GM18498 (cell line): ENCODE measurements at regions not wholly inside any gene's neighbourhood (a gene's known extent, or its start where the extent isn't known, plus 50 kb on each side); places are given as distances from the start of the nearest gene placed in this dataset.
"Not testable (repeated sequence)": the region's sequence is repeated elsewhere in the genome, so short reads cannot be mapped to it uniquely, and the experiment has no call there.

Experiments used
- ATAC-seq: cut with Tn5 transposase; IDR thresholded peaks from one replicate; pipeline ENCODE4 v1.9.1; 2021; ENCODE audit warnings: mild to moderate bottlenecking, moderate library complexity; ENCODE audit not compliant: unreplicated experiment

DNA sequence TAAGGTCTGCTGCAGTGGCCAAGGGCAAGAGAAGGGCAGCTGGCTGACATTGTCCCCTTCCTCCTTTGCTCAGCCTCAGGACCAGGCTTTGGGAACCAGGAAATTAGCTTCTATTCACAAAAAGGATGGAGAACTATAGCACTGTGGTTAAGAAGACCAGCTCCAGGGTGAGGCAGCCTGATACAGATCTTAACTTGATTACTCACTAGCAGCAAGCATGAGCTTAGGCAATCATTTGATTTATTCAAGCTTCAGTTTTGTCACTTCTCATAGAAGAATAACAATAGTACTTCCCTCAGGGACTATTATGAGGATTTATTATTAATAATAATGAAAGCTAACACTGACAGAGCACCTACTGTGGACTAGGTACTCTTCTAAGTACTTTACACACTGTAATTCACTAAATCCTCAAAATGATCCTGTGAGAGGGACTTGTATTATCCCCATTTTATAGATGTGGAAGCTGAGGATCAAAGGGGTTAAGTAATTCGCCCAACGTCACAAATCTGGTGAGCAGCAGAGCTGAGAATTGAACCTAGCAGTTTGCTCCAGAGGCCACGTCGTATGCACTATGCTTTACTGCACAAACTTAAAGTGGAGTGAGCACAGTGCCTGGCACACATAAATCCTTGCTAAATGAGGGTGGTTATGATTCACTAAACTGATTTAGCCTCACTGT lies 130.4 kb upstream of the PAK3 start:
- no peak for ATAC-seq

DNA sequence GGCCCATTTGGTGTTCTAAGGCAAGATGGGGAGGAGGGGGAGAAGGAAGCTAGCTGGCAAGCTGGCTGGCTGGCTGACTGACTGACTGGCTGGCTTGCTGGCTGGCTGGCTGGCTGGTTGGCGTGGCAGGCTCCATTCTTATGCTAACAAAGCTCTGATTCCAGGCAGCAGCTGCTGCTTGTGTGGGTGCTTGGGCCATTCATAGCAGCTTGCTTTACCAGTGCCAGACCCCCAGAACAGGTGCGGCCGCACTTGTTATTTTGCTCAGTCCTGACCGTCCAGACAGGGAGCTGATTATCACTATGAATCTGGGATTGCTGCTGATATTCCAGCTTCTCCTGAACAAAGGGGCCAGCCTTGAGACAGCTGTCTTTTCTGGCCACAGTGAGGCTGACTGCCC lies 131.2 kb upstream of the PAK3 start:
- no peak for ATAC-seq

DNA sequence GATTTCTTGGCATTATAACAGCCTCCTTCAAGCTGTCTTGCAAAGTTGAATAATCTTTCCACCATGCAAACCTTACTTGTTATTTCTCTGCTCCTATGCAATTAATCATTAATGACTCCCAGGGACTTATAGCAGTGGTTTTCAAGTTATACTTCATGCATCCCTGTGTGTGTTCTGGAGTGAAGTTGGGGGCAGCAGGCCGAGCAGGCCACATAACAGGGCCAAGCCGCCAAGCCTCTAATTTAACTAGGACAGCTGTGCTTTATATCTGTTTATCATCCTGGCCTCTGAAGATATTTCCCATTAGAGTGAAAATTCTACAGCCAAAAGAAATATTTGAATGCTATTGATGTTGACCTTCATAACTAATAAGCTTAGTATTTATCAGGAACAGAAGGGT lies 133.5 kb upstream of the PAK3 start:
- no peak for ATAC-seq

DNA sequence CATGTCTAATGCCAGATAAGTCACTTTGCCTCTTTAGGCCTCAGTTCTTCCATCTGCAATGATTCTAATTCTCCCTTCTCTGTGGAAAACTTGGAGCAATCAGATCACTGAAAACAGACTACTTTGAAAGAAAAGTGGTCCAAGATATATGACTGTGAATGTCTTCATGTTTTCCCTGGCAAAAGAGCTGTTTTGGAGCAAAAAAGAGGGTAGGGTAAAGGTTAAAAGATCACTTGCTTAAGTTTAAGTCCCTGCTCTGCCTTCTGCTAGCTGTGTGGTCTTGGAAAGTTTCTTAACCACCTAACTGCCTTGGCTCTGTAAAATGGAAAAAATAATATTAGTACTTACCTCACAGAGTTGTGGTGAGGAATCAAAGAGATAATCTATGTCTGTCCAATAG lies 140.3 kb upstream of the PAK3 start:
- ATAC-seq = no peak

DNA sequence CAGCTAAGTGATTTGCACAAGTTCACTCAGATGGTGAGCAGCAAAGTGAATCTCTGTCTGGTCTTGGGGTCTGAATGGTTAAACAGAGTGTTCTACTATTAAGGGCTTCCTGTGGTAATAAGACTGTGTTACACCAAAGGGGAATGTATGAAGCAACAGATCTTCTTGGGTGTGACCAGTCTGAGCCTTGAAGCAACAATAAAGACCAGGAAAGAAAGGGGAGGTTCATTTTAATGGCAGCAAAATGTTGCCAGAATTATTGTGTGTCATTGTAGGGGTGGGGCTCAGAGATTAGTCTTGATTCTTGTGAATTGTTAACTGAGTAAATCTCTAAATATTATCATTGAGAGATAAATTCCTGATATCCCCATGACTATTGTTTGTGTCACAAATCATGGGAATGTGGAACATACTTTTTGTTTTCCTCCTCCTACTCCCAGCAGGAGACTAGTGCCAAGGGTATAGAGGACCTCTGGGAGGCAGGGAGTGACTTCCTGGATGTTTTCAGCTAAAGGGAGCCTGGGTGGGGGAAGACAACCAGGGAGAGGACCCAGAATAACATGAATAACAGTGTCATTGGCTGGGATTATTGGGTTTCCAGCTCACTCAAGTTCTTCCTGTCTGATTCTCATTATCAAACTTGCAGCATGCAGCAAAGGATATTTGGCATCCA lies 141.4 kb upstream of the PAK3 start:
- no peak for ATAC-seq

DNA sequence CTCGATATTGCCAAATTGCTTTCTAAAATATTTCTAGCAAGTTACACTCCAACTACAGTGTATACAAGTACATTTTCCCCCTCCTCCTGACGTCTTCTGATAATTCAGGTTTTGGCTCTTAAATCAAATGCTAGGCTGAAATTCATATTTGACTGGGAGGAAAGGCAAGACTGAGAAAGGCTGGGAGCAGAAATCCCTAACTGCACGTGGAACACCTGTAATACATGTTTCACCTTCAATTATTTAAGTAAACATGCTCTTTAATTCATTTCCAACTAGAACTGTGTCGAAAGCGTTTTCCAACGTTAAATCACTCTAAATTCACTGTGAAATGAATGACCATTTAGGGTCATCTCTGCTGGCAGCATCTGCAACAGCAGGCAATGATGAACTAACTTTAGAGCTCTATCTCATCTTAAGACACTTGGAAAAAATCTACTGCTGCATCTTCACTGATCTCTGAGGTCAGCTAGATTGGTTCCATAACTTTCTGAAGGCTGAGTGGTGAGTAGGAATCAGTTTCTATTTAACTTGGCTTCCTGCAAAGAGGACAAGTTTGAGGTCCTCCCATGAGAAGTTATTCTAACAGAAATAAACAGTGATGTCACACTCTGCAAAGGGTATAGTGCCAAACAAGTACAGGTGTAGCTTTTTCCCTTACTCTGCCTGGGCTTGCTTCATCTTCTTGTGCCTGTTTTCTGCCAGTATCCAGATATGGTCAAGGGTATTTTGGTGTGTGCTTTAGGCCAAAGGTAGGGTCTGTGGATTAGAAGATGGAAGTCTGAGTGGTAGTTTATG lies 144.3 kb upstream of the PAK3 start:
- no peak for ATAC-seq

DNA sequence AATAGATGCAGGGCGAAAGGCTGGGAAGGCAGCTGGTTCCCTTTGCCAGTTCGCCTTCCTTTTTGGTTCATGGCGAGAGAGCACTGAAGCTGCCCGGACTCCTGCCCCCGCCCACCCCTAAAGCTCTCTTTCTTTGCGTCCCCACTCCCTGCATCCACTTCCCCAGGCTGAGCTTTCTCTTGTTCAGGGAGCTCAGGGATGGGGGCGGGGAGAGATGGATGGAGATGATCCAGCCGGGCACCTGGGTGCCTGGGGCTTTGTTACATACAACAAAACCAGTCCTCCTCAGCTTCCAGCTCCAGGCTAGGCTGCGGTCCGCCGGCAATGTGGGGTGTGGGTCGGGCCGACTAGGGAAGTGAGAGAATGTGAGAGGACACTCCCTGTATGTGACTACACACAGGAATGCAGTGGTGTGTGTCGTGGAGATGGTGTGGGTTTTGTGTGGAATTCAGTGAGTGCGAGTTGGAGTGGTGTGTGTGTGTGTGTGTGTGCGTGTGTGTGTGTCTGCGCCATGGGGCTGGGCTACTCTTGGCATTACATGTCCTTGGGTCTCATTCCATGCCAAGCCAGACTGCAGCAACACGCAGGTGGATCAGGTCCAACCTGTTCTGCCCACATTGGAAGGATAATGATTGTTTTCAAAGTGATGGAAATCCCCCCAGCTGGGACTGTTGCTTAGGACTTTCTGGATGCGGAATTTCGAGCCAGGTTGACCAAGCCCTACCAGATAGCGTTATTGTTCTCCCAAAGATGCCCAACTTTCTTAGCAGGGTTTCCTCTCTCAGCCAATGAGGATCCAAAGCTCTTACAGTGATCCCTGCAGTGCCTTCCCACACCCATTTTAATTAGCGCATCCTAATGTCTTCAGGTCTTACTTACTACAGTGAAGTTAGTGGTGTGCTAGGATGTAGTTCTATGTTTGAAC lies 149.4 kb upstream of the CHRDL1 start:
- no peak for ATAC-seq

DNA sequence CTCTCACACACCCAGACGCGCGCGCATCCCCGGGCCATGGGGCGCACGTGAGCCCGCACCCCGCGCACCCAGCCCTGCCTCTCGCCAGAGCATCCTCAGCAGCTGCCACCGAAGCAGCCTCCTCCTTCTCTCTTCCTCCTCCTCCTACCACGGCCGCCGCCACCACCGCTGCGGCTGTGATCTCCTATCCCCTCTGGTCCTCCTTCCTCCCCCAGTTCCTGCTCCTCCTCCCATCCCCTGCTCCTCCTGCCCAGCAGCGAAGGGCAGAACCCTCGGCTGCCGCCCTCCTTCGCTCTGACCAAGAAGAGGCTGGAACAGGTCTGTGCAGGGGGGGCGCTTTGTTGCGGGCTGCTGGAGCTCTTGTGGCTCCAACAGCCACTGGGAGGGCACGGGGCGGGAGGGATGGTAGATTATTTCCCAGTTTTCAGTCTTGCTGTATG lies 148.7 kb upstream of the CHRDL1 start:
- no peak for ATAC-seq

DNA sequence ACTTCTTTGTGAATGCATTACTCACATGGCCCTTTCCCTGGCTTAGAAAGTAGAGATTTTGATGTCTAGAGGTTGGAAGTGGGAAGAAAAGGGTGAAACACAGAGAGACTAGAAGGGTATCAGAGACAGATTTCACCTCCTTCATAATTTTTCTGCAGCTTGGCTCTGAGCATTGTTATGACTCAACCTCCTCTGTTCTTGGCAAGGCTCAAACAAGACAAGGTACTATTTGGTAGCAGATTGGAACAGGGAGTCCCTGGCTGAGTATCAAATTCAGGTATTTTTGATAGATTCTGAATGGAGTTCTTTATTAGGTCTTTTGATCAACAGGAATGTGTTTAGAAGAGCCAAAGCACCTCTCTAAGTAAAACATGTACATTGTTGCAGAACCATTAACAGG lies 146.3 kb upstream of the CHRDL1 start:
- ATAC-seq = no peak

DNA sequence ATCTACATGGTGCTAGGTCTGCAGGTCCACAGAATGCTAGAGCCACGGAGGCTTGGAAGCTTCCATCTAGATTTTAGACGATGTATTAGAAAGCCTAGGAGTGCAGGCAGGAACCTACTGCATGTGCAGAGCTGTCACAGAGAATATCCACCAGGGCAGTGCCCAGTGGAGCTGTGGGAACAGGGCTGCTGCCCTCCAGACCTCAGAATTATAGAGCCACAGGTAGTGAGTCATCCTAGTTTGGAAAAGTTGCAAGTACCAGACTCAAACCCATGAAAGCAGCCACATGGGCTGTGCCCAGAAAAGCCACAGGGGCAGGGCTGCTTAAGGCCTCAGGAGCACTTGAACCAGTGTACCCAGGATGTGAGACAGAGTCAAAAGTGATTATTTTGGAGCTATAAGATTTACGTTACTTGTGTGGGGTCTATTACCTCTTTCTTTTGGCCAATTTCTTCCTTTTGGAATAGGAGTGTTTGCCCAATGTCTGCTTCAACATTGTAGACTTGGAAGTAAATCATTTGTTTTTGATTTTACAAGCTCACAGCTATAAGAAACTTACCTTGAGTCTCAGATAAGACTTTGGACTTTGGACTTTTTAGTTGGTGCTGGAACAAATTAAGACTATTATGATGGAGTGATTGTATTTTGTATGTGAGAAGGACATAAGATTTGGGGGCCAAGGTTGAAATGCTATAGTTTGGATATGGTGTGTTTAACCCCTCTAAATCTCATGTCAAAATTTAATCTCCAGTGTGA lies 143.5 kb upstream of the CHRDL1 start:
- ATAC-seq = no peak

DNA sequence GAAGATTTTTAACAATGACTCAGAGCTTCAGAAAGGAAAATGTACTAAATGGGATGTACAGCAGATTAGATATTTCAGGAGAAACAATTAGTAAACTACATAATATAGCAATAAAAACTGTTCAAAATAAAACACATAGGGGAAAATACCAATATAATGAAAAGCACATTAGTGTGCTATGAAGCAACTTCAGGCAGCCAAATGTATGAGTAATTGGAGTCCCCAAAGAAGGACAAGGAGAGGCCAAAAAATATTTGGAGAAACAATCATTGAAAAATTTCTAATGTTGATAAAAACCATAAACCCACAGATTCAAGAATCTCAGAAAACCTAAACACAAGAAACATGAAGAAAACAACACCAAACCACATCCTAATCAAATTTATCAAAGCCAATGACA lies 129.3 kb upstream of the CHRDL1 start:
- no peak for ATAC-seq

DNA sequence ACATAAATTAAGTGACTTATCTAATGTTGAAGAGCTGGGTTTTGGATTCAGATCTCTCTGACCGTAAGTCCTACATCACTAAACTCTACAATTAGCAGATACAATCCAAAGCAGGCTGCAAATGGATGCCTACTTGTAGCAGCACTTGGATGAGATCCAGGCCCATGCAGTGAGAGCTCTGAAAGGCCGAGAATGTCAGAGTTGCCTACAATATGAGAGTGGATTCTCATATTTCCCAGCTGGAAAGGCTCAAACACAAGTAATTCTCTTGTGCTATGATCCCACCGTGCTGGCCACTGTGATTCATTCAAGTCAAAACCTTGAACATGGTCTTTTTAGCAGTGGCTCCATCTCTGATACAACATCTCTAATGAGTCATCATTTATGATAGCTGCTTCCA lies 125.4 kb upstream of the CHRDL1 start:
- ATAC-seq = no peak

DNA sequence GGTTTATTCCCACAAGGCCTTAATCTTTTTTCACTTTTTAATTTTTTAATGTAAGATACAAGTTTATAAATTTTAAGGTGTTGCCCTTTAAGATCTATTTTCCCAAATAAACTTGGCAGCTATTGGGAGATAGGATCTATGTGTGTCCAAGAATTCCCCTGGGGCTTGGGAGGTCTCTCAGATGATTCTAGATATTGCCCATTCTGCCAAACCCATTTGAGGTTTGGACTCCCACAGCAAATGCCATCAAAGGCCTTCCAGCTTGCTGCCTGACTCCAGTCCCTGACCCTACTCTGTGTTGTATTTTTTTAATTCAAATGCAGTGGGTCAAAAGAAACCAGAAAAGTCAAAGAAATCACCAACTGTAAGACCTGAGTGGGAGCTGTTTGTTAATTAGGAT lies 120.0 kb upstream of the CHRDL1 start:
- no peak for ATAC-seq

DNA sequence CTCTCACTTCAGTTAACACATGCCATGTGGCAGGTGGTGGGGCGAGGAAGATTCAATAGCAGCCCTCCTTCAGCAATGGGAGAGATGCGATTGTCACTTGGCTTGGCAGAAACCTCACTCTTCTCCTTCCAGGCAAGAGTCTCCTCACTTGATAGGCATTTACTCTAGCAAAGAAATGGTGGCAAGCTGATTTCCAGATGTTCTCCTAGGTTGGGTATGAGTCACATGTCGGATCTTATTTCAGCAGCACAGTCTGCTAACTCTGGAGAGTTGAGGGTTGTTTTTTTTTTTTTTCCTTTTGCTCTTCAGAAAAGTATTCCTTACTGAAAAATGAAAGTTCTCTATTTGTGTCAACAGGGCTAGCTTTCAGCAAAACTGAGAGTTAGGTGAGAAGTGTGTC lies 119.5 kb upstream of the CHRDL1 start:
- no peak for ATAC-seq

DNA sequence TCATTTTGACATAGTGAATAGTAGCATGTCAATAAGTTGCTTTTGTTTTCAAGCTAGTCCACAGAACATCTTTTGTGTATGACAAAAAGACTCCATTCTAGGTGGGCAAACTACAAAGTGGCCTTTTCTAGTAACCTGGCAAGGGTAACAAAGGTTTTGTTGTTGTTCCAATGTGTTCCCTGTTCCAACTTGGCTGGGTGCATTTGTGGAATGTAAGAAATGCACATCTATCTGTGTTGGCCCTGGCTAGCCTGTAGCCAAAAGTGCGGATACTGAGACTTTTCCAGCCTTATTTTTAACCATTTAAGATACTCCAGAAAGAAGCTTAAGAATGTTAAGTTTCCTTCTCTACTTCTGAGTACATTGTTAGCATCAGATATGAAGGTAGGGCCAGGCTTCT lies 118.7 kb upstream of the CHRDL1 start:
- no peak for ATAC-seq

DNA sequence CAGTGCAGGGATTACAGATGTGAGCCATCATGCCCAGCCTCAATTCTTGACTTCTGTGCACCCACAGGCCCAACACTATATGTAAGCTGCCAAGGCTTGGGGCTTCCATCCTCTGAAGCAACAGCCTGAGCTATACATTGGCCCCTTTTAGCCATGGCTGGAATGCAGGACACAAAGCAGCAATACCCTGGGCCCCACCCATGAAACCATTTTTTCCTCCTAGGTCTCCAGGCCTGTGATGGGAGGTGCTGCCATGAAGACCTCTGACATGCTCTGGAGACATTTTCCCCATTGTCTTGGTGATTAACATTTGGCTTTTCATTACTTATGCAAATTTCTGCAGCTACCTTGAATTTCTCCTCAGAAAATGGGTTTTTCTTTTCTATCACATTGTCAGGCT lies 109.1 kb upstream of the CHRDL1 start:
- ATAC-seq = not testable (repeated sequence)

DNA sequence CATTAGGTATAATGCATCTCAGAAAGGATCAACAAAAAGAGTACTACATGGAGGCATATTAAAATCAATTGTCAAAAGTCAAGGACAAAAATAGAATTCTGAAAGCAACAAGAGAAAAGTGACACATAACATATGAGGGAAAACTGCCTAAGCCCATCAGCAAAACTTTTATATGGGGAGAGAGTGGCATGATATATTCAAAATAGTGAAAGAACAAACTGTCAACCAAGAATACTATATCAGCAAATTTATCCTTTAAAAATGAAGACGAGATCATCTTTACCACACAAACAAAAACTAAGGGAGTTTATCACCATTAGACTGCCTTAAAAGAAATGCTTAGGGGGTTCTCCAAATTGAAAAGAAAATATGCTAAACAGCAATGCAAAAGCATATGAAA lies 86.4 kb upstream of the CHRDL1 start:
- ATAC-seq = no peak

DNA sequence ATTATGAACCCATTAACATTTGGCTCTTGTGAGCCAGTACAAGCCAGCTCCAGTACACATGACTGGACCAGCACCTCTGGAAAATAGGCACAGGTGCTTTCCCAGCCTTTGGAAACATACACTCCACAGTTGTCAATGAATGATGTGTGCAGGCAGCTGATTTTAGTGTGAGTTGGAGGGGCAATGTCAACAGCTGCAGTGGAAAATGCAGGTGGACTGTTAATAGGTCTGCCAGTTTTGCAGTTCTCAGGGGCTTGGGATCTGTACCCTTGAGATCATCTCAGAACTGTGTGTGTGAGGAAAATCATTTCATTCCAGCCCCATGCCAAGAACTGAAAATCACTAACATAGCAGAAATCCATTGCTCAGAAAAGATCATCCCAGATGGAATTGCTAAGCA lies 81.7 kb upstream of the CHRDL1 start:
- ATAC-seq = no peak

DNA sequence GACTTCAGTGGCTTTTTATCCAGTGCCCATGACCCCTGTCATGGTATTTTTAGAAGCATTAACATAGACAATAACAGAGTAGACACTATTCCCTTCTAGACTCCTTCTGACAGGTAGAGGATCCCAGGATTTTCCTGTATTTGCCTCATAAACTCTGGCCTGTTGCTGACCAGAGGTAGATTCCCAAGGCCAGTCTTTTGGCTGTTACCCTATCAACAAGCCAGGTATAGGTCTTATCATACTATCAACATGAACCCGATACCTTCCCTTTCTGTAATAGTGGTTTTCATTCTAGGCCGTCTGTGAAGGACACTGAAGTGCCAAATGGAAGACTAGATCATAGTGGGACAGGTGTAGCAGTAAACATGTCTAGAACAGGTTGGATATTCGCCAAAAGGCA lies 76.2 kb upstream of the CHRDL1 start:
- ATAC-seq = no peak

DNA sequence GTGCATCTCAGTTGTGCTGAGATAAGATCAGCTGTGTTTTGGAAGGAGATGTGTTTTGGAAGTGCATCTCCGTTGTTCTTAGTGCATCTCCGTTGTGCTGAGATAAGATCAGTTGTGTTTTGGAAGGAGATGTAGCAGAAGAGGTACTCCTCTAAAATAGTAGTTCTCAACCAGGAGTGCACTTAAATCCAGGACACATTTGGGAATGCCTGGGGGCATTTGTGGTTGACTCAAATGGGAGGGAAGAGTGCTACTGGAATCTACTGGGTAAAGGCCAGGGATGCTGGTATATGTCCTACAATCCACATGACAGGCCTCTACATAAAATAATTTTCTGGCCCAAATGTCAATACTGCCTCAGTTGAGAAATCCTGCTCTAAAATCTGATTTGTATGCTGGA lies 70.8 kb upstream of the CHRDL1 start:
- ATAC-seq = no peak
